ENCODE measurements at regions not wholly inside any gene's neighbourhood (a gene's known extent, or its start where the extent isn't known, plus 50 kb on each side); places are given as distances from the start of the nearest gene placed in this dataset.

- no peak for DNase-seq
- Histone ChIP-seq H3K4me1 (no peaks in the 10 kb centered on the region), H3K27ac (no peak overlapping the region), H3K4me3 (no peak overlapping the region), H3K9me3 (peaks cover 0 to 22% (median 18%) of the 10 kb centered on the region in 8 donors), H3K36me3 (no peaks in the 10 kb centered on the region), H3K27me3 (replicated peaks in 1 of 7) (no peaks in the 10 kb centered on the region)
- TF ChIP-seq CTCF (IDR thresholded peaks at IDR 0.05 in 8 of 11, conservative IDR thresholded peaks at IDR 0.05 in 3 of 11): no peak
- no peak for TF ChIP-seq POLR2AphosphoS5 (IDR thresholded peaks at IDR 0.05)
- TF ChIP-seq POLR2A (IDR thresholded peaks at IDR 0.05): no peak
- 63 to 84% (median 77%) methylated on average over 1 of the region's 1 CpG for WGBS, 5 donors
- intact Hi-C loops (cut with DNase I; ENCODE audit: low total_unique reads): no loop called here
These were observed 74.4 kb upstream of the STMND1 start for GRCh38 chr6:17027441-17027840.

- Histone ChIP-seq H3K27ac (no peak overlapping the region), H3K27me3 (replicated peaks in 1 of 7) (no peaks in the 10 kb centered on the region), H3K9me3 (peaks cover 0 to 22% (median 18%) of the 10 kb centered on the region in 8 donors), H3K4me1 (no peaks in the 10 kb centered on the region), H3K4me3 (no peak overlapping the region), H3K36me3 (no peaks in the 10 kb centered on the region)
- WGBS, 5 donors: 65 to 72% (median 69%) methylated on average over 3 of the region's 3 CpGs
- DNase-seq: no peak
- no peak for TF ChIP-seq POLR2AphosphoS5 (IDR thresholded peaks at IDR 0.05)
- TF ChIP-seq POLR2A (IDR thresholded peaks at IDR 0.05): no peak
- TF ChIP-seq CTCF (IDR thresholded peaks at IDR 0.05 in 8 of 11, conservative IDR thresholded peaks at IDR 0.05 in 3 of 11): no peak
- intact Hi-C loops (cut with DNase I; ENCODE audit: low total_unique reads): no loop called here
These were observed 79.2 kb upstream of the STMND1 start for GRCh38 chr6:17022604-17023003.

- Histone ChIP-seq H3K9me3 (peaks cover 0 to 22% (median 18%) of the 10 kb centered on the region in 8 donors), H3K4me1 (no peaks in the 10 kb centered on the region), H3K27ac (no peak overlapping the region), H3K27me3 (replicated peaks in 1 of 7) (peaks cover 0 to 3% (median 0%) of the 10 kb centered on the region in 7 donors), H3K4me3 (no peak overlapping the region), H3K36me3 (no peaks in the 10 kb centered on the region)
- WGBS, 5 donors: 85 to 91% (median 90%) methylated on average over 5 of the region's 5 CpGs
- no peak for DNase-seq
- intact Hi-C loops (cut with DNase I; ENCODE audit: low total_unique reads): no loop called here
- no peak for TF ChIP-seq POLR2A (IDR thresholded peaks at IDR 0.05)
These were observed 80.3 kb upstream of the STMND1 start for GRCh38 chr6:17021539-17021889.

- Histone ChIP-seq H3K36me3 (no peaks in the 10 kb centered on the region), H3K9me3 (peaks cover 0 to 20% (median 17%) of the 10 kb centered on the region in 8 donors), H3K4me3 (no peak overlapping the region), H3K27me3 (replicated peaks in 1 of 7) (peaks cover 0 to 7% (median 0%) of the 10 kb centered on the region in 7 donors), H3K27ac (no peak overlapping the region), H3K4me1 (no peaks in the 10 kb centered on the region)
- DNase-seq: no peak
- intact Hi-C loops (cut with DNase I; ENCODE audit: low total_unique reads): no loop called here
- TF ChIP-seq POLR2AphosphoS5 (IDR thresholded peaks at IDR 0.05): no peak
- TF ChIP-seq CTCF (IDR thresholded peaks at IDR 0.05 in 8 of 11, conservative IDR thresholded peaks at IDR 0.05 in 3 of 11): no peak
- TF ChIP-seq POLR2A (IDR thresholded peaks at IDR 0.05): no peak
- 73 to 85% (median 83%) methylated on average over 3 of the region's 3 CpGs for WGBS, 5 donors
These were observed 80.8 kb upstream of the STMND1 start for GRCh38 chr6:17020889-17021538.
